WI38 (cell line): ENCODE measurements at regions not wholly inside any gene's neighbourhood (a gene's known extent, or its start where the extent isn't known, plus 50 kb on each side); places are given as distances from the start of the nearest gene placed in this dataset.

Experiments used
- H3K4me3 ChIP-seq: 2 replicates; pipeline ENCODE4 v1.5.1; 2011; ENCODE audit warnings: low read depth, mild to moderate bottlenecking, control low read depth, low read length
- CTCF ChIP-seq: IDR thresholded peaks from 2 replicates; pipeline ENCODE4 v1.5.1; 2012; ENCODE audit warnings: low read depth, mild to moderate bottlenecking, control low read depth, low read length

GRCh38 chr6:43992783-43993644 is 134.2 kb downstream of the MRPL14 start:
- H3K4me3 ChIP-seq = no peak overlapping the region
- no peak for TF ChIP-seq CTCF

DNA sequence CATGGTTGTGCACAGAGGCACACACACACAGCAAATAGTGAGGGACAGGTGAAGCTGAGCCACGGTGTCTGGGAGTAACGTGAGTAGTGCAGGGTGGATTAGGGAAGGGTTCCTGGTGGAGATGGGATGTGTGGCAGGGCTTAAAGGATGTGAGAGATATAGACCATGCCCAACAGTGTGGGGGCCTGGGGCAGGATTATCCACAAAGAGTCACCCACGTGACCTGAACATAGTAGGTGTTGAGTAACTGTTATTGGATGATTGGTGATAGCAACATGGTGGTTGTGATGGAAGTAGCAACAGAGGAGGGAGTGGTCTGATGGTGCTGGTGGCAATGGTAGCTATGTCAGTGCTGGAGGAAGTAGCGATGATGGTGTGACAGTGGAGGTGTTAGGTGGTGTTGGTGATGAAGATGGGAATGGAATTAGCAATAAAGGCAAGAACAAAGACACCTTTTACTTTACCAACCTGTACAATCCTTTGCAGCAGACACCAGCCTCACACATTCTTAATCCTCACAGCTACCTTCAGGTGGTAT is 135.1 kb downstream of the MRPL14 start:
- no peak for TF ChIP-seq CTCF
- H3K4me3 ChIP-seq = no peak overlapping the region

DNA sequence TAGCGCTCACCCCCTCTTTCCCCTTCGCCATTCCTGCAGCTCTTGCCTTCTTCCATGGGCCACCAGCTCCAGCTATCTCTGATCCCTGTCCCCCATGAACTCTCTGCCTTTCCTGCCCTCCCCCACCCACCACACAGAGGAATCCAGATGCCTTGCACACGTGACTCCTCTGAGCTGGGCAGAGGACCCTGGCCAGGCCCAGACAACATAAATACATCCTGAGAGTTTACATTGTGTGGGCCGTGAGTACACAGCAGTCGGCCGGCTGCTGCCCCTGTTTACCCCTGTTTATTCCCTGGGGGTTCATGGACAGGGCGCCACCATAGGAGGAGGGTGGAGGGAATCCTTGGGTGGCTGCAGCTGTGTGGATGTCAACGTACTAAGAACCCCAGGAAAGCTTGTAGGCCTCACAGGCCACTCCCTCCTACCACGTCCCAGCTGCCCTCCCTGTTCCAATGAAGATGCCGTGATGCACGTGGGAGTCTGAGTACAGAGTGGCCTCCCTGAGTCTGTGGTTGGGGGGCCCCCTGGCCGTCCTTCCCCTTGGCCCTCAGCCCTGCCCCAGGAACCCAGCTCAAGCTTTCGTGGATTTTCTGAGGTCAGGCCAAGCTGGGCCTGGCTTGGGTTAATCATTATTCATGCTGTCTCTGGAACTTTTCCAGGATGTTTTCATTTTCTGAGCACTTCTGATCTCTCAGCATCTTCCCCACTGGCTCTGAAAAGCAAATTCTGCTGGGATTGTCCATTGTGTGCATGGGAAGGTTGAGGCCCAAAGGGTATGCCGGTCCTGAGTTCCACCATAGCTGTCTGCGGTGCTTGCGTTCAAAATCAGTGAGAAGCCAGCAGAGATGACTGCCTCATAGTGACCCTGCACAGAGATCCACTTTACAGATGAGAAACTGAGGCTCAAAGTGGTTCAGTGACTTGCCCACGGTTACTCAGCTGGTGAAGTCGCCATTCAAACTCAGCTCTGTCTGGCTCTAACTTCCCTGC is 136.3 kb downstream of the MRPL14 start:
- H3K4me3 ChIP-seq = no peak overlapping the region
- no peak for TF ChIP-seq CTCF

DNA sequence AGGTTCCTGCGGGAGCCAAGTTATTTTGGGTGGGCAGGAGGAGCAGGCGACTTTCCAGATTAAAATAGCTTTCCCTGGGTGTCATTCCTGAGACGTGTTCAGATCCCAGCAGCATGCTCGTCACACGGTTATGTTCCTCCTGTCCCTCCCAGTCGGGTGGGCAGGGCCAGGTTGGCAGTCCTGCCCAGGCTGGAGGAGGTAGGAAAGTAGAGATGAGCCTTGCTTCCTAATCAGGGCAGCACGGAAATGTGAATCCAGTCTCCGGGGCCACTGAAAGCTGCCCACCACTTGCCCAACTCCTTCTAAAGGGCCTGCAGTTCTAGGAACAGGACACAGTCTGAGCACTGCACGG is 137.0 kb downstream of the MRPL14 start:
- H3K4me3 ChIP-seq = no peak overlapping the region
- TF ChIP-seq CTCF = no peak

GRCh38 chr6:43989581-43990146 is 137.6 kb downstream of the MRPL14 start:
- H3K4me3 ChIP-seq = no peak overlapping the region
- no peak for TF ChIP-seq CTCF

DNA sequence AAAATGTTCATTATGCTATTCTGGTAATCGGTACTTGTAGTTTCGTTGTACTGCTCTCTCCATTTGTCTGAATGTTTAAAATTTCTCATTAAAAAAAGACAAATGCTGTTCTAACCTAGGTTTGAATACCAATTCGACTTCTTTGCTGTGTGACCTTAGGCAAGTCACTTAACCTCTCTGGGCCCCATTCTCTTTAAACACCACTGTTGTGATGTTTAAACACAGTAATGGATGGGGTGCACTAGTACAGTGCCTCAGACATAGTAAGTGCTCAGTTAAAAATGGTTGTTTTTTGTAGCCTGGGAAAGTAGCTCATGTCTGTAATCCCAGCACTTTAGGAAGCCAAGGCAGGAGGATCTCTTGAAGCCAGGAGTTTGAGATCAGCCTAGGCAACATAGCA is 138.5 kb downstream of the MRPL14 start:
- no peak overlapping the region for H3K4me3 ChIP-seq
- no peak for TF ChIP-seq CTCF
